ENCODE measurements at regions not wholly inside any gene's neighbourhood (a gene's known extent, or its start where the extent isn't known, plus 50 kb on each side); places are given as distances from the start of the nearest gene placed in this dataset.

DNA sequence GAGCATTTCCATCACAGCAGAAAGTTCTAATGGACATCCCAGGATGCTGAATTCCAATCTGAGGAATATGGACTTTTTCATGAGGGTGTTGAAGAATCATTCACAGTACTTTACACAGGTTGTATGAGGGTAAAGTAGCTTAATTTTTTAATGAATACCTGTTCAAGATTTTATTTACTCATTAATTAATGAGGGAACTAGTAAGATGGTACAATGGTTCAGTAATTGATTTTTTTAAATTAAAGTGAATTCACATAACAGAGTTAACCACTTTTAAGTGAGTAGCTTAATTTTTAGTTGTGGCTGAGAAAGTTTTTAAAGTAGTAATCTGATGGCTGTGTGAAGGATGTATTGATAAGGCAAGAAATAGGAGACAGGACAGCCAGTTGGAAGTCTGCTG, 266.5 kb downstream of the GFRA1 start:
- TF ChIP-seq, protein P1, sequence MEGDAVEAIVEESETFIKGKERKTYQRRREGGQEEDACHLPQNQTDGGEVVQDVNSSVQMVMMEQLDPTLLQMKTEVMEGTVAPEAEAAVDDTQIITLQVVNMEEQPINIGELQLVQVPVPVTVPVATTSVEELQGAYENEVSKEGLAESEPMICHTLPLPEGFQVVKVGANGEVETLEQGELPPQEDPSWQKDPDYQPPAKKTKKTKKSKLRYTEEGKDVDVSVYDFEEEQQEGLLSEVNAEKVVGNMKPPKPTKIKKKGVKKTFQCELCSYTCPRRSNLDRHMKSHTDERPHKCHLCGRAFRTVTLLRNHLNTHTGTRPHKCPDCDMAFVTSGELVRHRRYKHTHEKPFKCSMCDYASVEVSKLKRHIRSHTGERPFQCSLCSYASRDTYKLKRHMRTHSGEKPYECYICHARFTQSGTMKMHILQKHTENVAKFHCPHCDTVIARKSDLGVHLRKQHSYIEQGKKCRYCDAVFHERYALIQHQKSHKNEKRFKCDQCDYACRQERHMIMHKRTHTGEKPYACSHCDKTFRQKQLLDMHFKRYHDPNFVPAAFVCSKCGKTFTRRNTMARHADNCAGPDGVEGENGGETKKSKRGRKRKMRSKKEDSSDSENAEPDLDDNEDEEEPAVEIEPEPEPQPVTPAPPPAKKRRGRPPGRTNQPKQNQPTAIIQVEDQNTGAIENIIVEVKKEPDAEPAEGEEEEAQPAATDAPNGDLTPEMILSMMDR (IDR thresholded peaks at IDR 0.05; ENCODE audit: poor library complexity): no peak
- TF ChIP-seq EZH2phosphoT487 (IDR thresholded peaks at IDR 0.05; ENCODE audit: low read depth, severe bottlenecking, unreplicated experiment): no peak
